ENCODE measurements at regions not wholly inside any gene's neighbourhood (a gene's known extent, or its start where the extent isn't known, plus 50 kb on each side); places are given as distances from the start of the nearest gene placed in this dataset.

GRCh38 chr1:70863239-70863638 is 184.4 kb downstream of the PTGER3 start:
- TF ChIP-seq, protein P1, sequence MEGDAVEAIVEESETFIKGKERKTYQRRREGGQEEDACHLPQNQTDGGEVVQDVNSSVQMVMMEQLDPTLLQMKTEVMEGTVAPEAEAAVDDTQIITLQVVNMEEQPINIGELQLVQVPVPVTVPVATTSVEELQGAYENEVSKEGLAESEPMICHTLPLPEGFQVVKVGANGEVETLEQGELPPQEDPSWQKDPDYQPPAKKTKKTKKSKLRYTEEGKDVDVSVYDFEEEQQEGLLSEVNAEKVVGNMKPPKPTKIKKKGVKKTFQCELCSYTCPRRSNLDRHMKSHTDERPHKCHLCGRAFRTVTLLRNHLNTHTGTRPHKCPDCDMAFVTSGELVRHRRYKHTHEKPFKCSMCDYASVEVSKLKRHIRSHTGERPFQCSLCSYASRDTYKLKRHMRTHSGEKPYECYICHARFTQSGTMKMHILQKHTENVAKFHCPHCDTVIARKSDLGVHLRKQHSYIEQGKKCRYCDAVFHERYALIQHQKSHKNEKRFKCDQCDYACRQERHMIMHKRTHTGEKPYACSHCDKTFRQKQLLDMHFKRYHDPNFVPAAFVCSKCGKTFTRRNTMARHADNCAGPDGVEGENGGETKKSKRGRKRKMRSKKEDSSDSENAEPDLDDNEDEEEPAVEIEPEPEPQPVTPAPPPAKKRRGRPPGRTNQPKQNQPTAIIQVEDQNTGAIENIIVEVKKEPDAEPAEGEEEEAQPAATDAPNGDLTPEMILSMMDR (IDR thresholded peaks at IDR 0.05 in 2 of 3, conservative IDR thresholded peaks at IDR 0.05 in 1 of 3; ENCODE audit: borderline replicate concordance in 1 of 3, insufficient read depth in 1 of 3, low read depth in 2 of 3, low read length in 2 of 3), result no peak
- TF ChIP-seq ZFX (IDR thresholded peaks at IDR 0.05) (no peak), SRF (IDR thresholded peaks at IDR 0.05; ENCODE audit: low read depth) (no peak), YY1 (IDR thresholded peaks at IDR 0.05; ENCODE audit: extremely low read depth, insufficient replicate concordance, low read depth, low read length) (no peak), REST (IDR thresholded peaks at IDR 0.05; ENCODE audit: low read depth) (no peak)

Measured in HCT116 (cell line).